H1 (cell line): ENCODE measurements at regions not wholly inside any gene's neighbourhood (a gene's known extent, or its start where the extent isn't known, plus 50 kb on each side); places are given as distances from the start of the nearest gene placed in this dataset.

Experiments used
- CTCF ChIA-PET: fragments of 300-600 bp; sonication (Branson Sonifier 250); formaldehyde crosslinking; loops from one replicate; lab custom pipeline; 2021; ENCODE audit not compliant: partially characterized antibody; lab: Charles Lee
- POLR2A ChIA-PET: fragments of 300-600 bp; sonication (Branson Sonifier 250); formaldehyde crosslinking; loops from one replicate; lab custom pipeline; 2021; ENCODE audit warnings: inconsistent platforms; ENCODE audit not compliant: partially characterized antibody; lab: Charles Lee
- DNase-seq, 2 experiments: peaks; one replicate each; pipeline versions ENCODE4 v3.0.0 to v3.0.0-alpha.2; 2010 to 2022; ENCODE audit warnings: low spot score in 2 of 2, low read depth in 1 of 2, mixed read lengths in 1 of 2
- FAIRE-seq: peaks from 2 replicates; lab custom pipeline; 2011; peaks lifted over from hg19 to GRCh38; lab: Jason Lieb, UNC
- H2AFZ ChIP-seq: 2 replicates; pipeline ENCODE4 v1.8.1; 2012; ENCODE audit warnings: low read length, inconsistent platforms
- H2AK5ac ChIP-seq: 2 replicates; pipeline ENCODE4 v1.6.1; 2013; ENCODE audit warnings: low read depth, low read length
- H2BK120ac ChIP-seq: replicated peaks from 2 replicates; pipeline ENCODE3; 2013; ENCODE audit warnings: low read depth, low read length, inconsistent platforms
- H2BK12ac ChIP-seq: 2 replicates; pipeline ENCODE4 v1.6.1; 2013; ENCODE audit warnings: low read depth, low read length
- H2BK15ac ChIP-seq: 2 replicates; pipeline ENCODE4 v1.6.1; 2013; ENCODE audit warnings: low read length
- H2BK20ac ChIP-seq: 2 replicates; pipeline ENCODE4 v1.6.1; 2013; ENCODE audit warnings: low read length
- H2BK5ac ChIP-seq: 2 replicates; pipeline ENCODE4 v1.6.1; 2013; ENCODE audit warnings: low read depth, low read length
- H3K14ac ChIP-seq: 2 replicates; pipeline ENCODE4 v1.6.1; 2013; ENCODE audit warnings: inconsistent platforms; ENCODE audit not compliant: insufficient read length
- H3K18ac ChIP-seq: 2 replicates; pipeline ENCODE4 v1.6.1; 2013; ENCODE audit warnings: low read length; ENCODE audit errors: extremely low read depth
- H3K23ac ChIP-seq: 2 replicates; pipeline ENCODE4 v1.6.1; 2013; ENCODE audit warnings: inconsistent platforms; ENCODE audit not compliant: insufficient read length
- H3K23me2 ChIP-seq: 2 replicates; pipeline ENCODE4 v1.6.1; 2013; ENCODE audit warnings: low read depth, low read length
- H3K27ac ChIP-seq: 2 replicates; pipeline ENCODE4 v1.6.1; 2011; ENCODE audit warnings: low read depth, low read length, inconsistent platforms
- H3K27me3 ChIP-seq, 4 experiments: replicated peaks in 1 of 4; 1 replicate in 1 of 4; 2 replicates in 3 of 4; pipeline versions ENCODE4 v1.6.1 to v1.8.1; 2011 to 2013; ENCODE audit warnings: low read length in 3 of 4, mild to moderate bottlenecking in 3 of 4, inconsistent platforms in 2 of 4, mixed read lengths in 2 of 4, moderate library complexity in 1 of 4; ENCODE audit not compliant: control insufficient read depth in 3 of 4, insufficient read depth in 3 of 4; ENCODE audit errors: extremely low read depth in 1 of 4
- H3K36me3 ChIP-seq, 4 experiments: 2 replicates each; pipeline versions ENCODE4 v1.6.1 to v1.8.1; 2011 to 2013; ENCODE audit warnings: mild to moderate bottlenecking in 4 of 4, low read length in 3 of 4, moderate library complexity in 2 of 4, control low read depth in 1 of 4, inconsistent platforms in 1 of 4; ENCODE audit not compliant: insufficient read depth in 4 of 4, control insufficient read depth in 2 of 4
- H3K4ac ChIP-seq: replicated peaks from 2 replicates; pipeline ENCODE3; 2013; ENCODE audit warnings: low read length, low read depth, mixed read lengths, inconsistent platforms; ENCODE audit not compliant: insufficient read length
- H3K4me1 ChIP-seq, 4 experiments: replicated peaks in 1 of 4; 1 replicate in 1 of 4; 2 replicates in 3 of 4; pipeline versions ENCODE4 v1.6.1 to v1.8.1; 2011 to 2013; ENCODE audit warnings: low read length in 3 of 4, inconsistent platforms in 2 of 4, mixed read lengths in 1 of 4; ENCODE audit not compliant: insufficient read depth in 4 of 4, control insufficient read depth in 3 of 4
- H3K4me2 ChIP-seq, 2 experiments: 2 replicates each; pipeline versions ENCODE4 v1.6.1 to v1.8.1; 2011 to 2013; ENCODE audit warnings: low read depth in 2 of 2, low read length in 2 of 2, control low read depth in 1 of 2, inconsistent platforms in 1 of 2, mild to moderate bottlenecking in 1 of 2; ENCODE audit not compliant: insufficient read depth in 1 of 2
- H3K4me3 ChIP-seq, 4 experiments: fragments of 200-600, 300-600 bp in 1 of 4; sonication (generic), shearing (Covaris generic), sonication (Bioruptor Twin) in 1 of 4; 2 replicates each; pipeline versions ENCODE4 v1.5.1 to v1.8.1; 2011 to 2016; ENCODE audit warnings: low read length in 4 of 4, low read depth in 3 of 4, control low read depth in 2 of 4, inconsistent platforms in 2 of 4, mild to moderate bottlenecking in 2 of 4, mixed read lengths in 1 of 4, moderate library complexity in 1 of 4; ENCODE audit not compliant: insufficient read depth in 2 of 4; ENCODE audit errors: extremely low read depth in 1 of 4
- H3K56ac ChIP-seq: replicated peaks from 2 replicates; pipeline ENCODE3; 2013; ENCODE audit warnings: low read depth, mild to moderate bottlenecking, mixed read lengths, low read length, inconsistent platforms; ENCODE audit not compliant: insufficient read length
- H3K79me1 ChIP-seq: 2 replicates; pipeline ENCODE4 v1.6.1; 2013; ENCODE audit warnings: low read depth, low read length, control low read depth
- H3K79me2 ChIP-seq, 2 experiments: 2 replicates each; pipeline versions ENCODE4 v1.6.1 to v1.8.1; 2012 to 2013; ENCODE audit warnings: low read length in 2 of 2, mild to moderate bottlenecking in 2 of 2, inconsistent platforms in 1 of 2; ENCODE audit not compliant: insufficient read depth in 2 of 2, control insufficient read depth in 1 of 2
- H3K9ac ChIP-seq, 4 experiments: replicated peaks in 1 of 4; 1 replicate in 1 of 4; 2 replicates in 3 of 4; pipeline versions ENCODE4 v1.6.1 to v1.8.1; 2011 to 2013; ENCODE audit warnings: low read depth in 3 of 4, low read length in 3 of 4, control low read depth in 2 of 4, mild to moderate bottlenecking in 2 of 4, moderate library complexity in 2 of 4, inconsistent platforms in 1 of 4; ENCODE audit errors: extremely low read depth in 1 of 4
- H3K9me3 ChIP-seq, 2 experiments: 2 replicates each; pipeline versions ENCODE4 v1.6.1 to v1.8.1; 2012 to 2013; ENCODE audit warnings: mild to moderate bottlenecking in 2 of 2, moderate library complexity in 2 of 2, control low read depth in 1 of 2, inconsistent platforms in 1 of 2, low read depth in 1 of 2, low read length in 1 of 2, mixed read lengths in 1 of 2; ENCODE audit not compliant: insufficient read depth in 2 of 2
- H4K20me1 ChIP-seq, 2 experiments: replicated peaks in 1 of 2; 2 replicates each; pipeline versions ENCODE3 to v1.8.1; 2011 to 2013; ENCODE audit warnings: inconsistent platforms in 2 of 2, low read length in 2 of 2, mild to moderate bottlenecking in 1 of 2; ENCODE audit not compliant: insufficient read depth in 2 of 2, control insufficient read depth in 1 of 2
- H4K5ac ChIP-seq: 2 replicates; pipeline ENCODE4 v1.6.1; 2013; ENCODE audit warnings: low read length, low read depth, mixed read lengths, inconsistent platforms; ENCODE audit not compliant: insufficient read length
- H4K8ac ChIP-seq: 2 replicates; pipeline ENCODE4 v1.8.0; 2013; ENCODE audit warnings: mild to moderate bottlenecking, moderate library complexity, low read length, inconsistent platforms; ENCODE audit not compliant: insufficient read depth; ENCODE audit errors: extremely low read depth
- H4K91ac ChIP-seq: replicated peaks from 2 replicates; pipeline ENCODE3; 2013; ENCODE audit warnings: low read length, mixed read lengths, inconsistent platforms; ENCODE audit not compliant: insufficient read length
- RXRA ChIP-seq: IDR thresholded peaks from 2 replicates; pipeline ENCODE4 v1.6.1; 2011; ENCODE audit warnings: low read depth, mild to moderate bottlenecking, low read length, moderate library complexity; ENCODE audit not compliant: insufficient read depth
- SP2 ChIP-seq: IDR thresholded peaks from 2 replicates; pipeline ENCODE4 v1.6.1; 2012; ENCODE audit warnings: mild to moderate bottlenecking, low read length, inconsistent platforms
- SP4 ChIP-seq: IDR thresholded peaks from 2 replicates; pipeline ENCODE4 v1.6.1; 2012; ENCODE audit warnings: low read length, inconsistent platforms
- WGBS, 2 experiments: shearing (Covaris generic) in 1 of 2; methylation state at CpG; one replicate each; pipeline versions ENCODE4 v1.1.6 to v1.1.7; 2013 to 2015; ENCODE audit warnings: low lambda C conversion rate in 2 of 2, mixed read lengths in 2 of 2, inconsistent platforms in 1 of 2, low coverage in 1 of 2, missing lambda C conversion rate in 1 of 2; ENCODE audit not compliant: insufficient replicate concordance in 2 of 2, insufficient coverage in 1 of 2, insufficient read length in 1 of 2; ENCODE audit errors: extremely low coverage in 1 of 2, missing lambda C conversion rate in 1 of 2; 5-methylcytosine and 5-hydroxymethylcytosine counted together

DNA sequence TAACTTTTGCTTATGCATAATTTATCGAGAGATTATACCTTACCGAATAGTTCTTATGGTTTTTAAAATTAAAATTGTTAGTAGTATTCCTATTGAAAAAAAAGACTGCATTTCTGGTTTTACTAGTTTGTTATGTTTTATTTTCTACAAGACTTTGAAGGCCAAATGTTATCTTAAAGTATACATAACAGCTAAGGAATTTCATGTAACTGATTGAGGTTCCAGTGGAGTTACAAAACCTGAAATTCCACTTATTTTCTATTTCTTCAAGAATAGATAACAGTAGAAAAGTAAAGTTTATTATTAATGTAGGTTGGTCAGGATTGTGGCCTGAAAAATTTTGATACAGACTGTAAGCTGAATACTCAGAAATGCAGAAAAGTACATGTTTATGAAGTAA, 1216.0 kb upstream of the PCDH20 start:
- Histone ChIP-seq H3K9me3 (no peaks in the 10 kb centered on the region), H4K8ac (no peak overlapping the region), H3K14ac (no peak overlapping the region), H3K27me3 (no peaks in the 10 kb centered on the region), H4K20me1 (no peaks in the 10 kb centered on the region), H3K4ac (no peak overlapping the region), H4K91ac (no peak overlapping the region), H2BK12ac (no peak overlapping the region), H2BK120ac (no peak overlapping the region), H2BK20ac (no peak overlapping the region), H2AFZ (no peak overlapping the region), H3K79me1 (no peaks in the 10 kb centered on the region), H4K5ac (no peak overlapping the region), H3K23me2 (no peaks in the 10 kb centered on the region), H2BK15ac (no peak overlapping the region), H3K23ac (no peak overlapping the region), H2BK5ac (no peak overlapping the region), H3K27ac (no peak overlapping the region), H3K56ac (no peak overlapping the region), H3K4me1 (no peaks in the 10 kb centered on the region), H3K4me2 (no peak overlapping the region), H2AK5ac (no peak overlapping the region), H3K4me3 (no peak overlapping the region), H3K36me3 (no peaks in the 10 kb centered on the region), H3K79me2 (no peaks in the 10 kb centered on the region), H3K18ac (no peak overlapping the region), H3K9ac (no peak overlapping the region)
- ChIA-PET POLR2A (no interaction called here), CTCF (interaction anchor here (1.2 kb wide), 1 partner anchor 237 kb away, joined by 3 read pairs; no protein-coding TSS in a partner anchor)
- WGBS, 2 experiments, result 100% methylated on average over 2 of the region's 2 CpGs; no CpG with 5 or more reads in 1 of the 2 experiments
- no peak for DNase-seq
- no peak for FAIRE-seq
- no peak for TF ChIP-seq SP2
- no peak for TF ChIP-seq SP4
- TF ChIP-seq RXRA, result no peak
